Omental fat pad (tissue), 3 donors: ENCODE measurements at regions not wholly inside any gene's neighbourhood (a gene's known extent, or its start where the extent isn't known, plus 50 kb on each side); places are given as distances from the start of the nearest gene placed in this dataset.

Experiments used
- ATAC-seq: fragments of 150-250 bp; one replicate; pipeline ENCODE4 v1.9.1; 2016; ENCODE audit warnings: mild to moderate bottlenecking, moderate library complexity; ENCODE audit not compliant: low FRiP score
- DNase-seq: peaks from one replicate; pipeline ENCODE4 v3.0.0-alpha.2; 2019; ENCODE audit warnings: low spot score
- TF ChIP-seq, protein P1 (sequence below), 3 donors: fragments of 450-650 bp; IDR thresholded peaks; one replicate each; pipeline ENCODE4 v1.5.1; 2016 to 2017; ENCODE audit warnings: antibody characterized with exemption in 3 of 3, mild to moderate bottlenecking in 3 of 3, moderate library complexity in 2 of 3

DNA sequence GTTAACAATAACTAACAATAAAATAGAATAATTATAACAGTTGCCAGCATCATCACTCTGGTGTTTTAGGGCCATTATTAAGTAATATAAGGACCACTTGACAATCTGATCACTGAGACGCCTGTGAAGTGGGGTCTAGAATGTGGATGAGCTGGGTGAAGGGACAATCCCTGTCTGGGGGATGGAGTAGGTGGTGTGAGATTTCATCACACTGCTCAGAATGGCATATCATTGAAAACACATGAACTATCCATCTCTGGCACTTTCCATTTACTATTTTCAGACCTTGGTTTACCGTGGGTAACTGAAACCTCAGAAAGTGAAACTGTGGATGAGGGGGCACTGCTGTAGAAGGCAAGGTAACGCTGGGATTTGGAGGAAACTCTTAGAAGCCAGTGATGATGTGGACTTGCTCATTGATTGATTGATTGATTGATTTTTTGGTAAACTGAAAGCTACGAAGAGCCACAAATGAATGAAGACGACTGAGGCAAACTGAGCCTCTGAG lies 204.4 kb upstream of the TWIST2 start:
- DNase-seq (no peak), ATAC-seq (no peak)
- TF ChIP-seq, protein P1, sequence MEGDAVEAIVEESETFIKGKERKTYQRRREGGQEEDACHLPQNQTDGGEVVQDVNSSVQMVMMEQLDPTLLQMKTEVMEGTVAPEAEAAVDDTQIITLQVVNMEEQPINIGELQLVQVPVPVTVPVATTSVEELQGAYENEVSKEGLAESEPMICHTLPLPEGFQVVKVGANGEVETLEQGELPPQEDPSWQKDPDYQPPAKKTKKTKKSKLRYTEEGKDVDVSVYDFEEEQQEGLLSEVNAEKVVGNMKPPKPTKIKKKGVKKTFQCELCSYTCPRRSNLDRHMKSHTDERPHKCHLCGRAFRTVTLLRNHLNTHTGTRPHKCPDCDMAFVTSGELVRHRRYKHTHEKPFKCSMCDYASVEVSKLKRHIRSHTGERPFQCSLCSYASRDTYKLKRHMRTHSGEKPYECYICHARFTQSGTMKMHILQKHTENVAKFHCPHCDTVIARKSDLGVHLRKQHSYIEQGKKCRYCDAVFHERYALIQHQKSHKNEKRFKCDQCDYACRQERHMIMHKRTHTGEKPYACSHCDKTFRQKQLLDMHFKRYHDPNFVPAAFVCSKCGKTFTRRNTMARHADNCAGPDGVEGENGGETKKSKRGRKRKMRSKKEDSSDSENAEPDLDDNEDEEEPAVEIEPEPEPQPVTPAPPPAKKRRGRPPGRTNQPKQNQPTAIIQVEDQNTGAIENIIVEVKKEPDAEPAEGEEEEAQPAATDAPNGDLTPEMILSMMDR (IDR thresholded peaks at IDR 0.05) = no peak

DNA sequence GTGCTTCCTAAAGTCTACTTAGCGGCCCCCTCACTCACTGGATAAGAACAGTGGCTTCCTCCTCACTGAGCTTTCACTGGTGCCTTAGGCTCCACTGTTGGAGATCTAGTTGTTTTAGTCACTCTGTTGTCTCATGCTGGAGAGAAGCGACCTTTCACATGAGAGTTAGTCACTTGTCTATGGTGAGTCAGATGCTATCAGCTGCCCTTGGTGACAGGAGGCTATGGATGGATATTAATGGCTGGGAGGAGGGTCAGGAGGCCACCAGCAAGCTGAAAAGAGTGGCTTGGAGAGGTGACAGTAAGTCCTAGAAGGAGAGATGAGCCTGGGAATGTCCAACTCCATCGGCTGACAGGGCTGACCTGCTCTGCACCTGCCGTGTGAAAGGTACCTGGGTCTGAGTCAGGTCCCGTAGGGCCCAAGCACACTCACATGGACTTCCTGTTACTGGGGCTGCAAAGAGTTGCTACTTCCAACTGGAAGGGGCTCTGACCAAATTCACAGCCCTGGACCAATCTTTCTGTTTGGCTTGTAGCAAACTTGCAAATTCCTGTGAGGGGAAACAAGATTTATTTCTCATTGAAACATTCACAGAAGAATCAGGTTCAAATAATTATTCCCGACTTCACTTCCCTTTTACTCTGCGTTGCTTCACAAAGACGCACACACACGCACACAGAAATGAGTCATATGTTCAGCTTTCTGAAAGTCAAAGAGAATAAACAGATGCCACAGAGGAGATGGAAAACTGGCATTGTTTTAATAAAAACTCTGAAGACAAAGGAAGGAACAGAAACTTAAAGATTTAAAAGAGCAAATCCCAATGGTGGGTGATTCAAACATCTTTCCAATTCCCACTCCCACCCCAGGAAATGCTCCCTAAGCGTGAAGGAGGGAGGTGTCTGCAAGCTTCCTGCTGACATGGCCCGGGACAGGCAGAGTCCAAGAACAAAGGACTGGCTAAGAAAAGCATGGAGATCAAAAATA lies 203.5 kb upstream of the TWIST2 start:
- TF ChIP-seq, protein P1 (IDR thresholded peaks at IDR 0.05) = no peak

DNA sequence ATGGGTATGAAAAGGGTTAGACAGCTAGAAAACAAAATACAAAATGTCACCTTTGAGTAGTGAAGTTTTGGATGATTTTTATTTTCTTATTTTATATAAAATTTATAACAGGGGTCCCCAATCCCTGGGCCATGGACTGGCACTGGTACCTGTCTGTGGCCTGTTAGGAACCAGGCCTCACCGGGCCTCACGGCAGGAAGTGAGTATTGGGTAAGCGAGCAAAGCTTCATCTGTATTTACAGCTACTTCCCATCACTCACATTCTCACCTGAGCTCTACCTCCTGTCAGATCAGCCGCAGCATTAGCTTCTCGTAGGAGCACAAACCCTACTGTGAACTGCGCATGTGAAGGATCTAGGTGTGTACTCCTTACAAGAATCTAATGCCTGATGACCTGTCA lies 202.8 kb upstream of the TWIST2 start:
- TF ChIP-seq, protein P1 (IDR thresholded peaks at IDR 0.05) = no peak
- ATAC-seq = no peak
- DNase-seq = no peak

More for the DNA sequence above, 203.5 kb upstream of the TWIST2 start:
- peak; percentile 78 for ATAC-seq
- DNase-seq = no peak

DNA sequence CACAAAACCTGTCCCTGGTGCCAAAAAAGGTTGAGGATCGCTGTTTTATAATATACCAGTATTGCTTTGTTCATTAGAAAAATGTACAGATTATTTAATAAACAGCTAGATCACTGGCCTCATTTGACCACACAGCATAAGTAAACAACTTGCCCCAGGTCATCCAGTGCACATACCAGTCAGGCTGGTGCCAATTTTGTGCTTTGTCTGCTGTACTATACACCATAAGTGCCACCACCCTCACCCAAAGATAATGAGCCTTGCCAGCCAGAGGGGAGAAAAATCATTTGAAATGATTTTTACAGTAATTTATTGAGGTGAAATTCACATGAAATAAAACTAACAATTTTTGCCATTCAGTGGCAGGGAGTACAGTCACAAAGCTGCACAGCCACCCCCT lies 202.2 kb upstream of the TWIST2 start:
- TF ChIP-seq, protein P1 (IDR thresholded peaks at IDR 0.05) = no peak
- no peak for ATAC-seq
- no peak for DNase-seq

DNA sequence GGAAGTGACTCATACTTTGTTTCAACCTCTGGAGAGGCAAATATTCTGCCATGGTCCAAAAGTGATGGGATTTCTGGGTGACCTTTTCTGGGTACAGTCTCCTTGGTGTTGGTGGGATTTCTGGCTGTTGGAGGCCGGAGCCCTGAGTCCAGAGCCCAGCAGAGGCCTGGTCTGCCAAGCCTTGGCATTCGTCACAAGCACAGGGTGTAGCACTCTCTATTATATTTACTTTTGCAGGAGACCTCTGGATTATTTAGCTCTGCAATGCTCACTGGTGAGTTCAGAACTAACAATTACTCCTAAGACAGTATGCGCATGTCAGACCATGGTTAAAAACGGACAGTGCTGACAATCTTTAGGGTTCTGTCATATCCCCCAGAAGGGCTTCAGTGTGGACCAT lies 201.6 kb upstream of the TWIST2 start:
- no peak for ATAC-seq
- TF ChIP-seq, protein P1 (IDR thresholded peaks at IDR 0.05) = no peak
- no peak for DNase-seq

- no peak for DNase-seq
- no peak for ATAC-seq
- TF ChIP-seq, protein P1 (IDR thresholded peaks at IDR 0.05) = no peak
Measured at GRCh38 chr2:238646803-238647202, 201.1 kb upstream of the TWIST2 start.

- no peak for DNase-seq
- no peak for ATAC-seq
- TF ChIP-seq, protein P1 (IDR thresholded peaks at IDR 0.05) = no peak
Measured at GRCh38 chr2:238649123-238649522, 198.8 kb upstream of the TWIST2 start.
